SK-N-MC (cell line): ENCODE measurements at regions not wholly inside any gene's neighbourhood (a gene's known extent, or its start where the extent isn't known, plus 50 kb on each side); places are given as distances from the start of the nearest gene placed in this dataset.

Experiments used
- EZH2 ChIP-seq: fragments of 200-600 bp; sonication (generic); IDR thresholded peaks from one replicate; pipeline ENCODE4 v1.6.1; 2017; ENCODE audit warnings: antibody characterized with exemption
- FOXP2 ChIP-seq: optimal IDR thresholded peaks from 2 replicates; pipeline ENCODE3; 2011; ENCODE audit warnings: mild to moderate bottlenecking, moderate library complexity; ENCODE audit not compliant: insufficient read depth; ENCODE audit errors: extremely low read length, control extremely low read depth
- POLR2AphosphoS5 ChIP-seq: IDR thresholded peaks from 2 replicates; pipeline ENCODE4 v1.6.1; 2012; ENCODE audit warnings: mild to moderate bottlenecking, low read depth, low read length, borderline replicate concordance

DNA sequence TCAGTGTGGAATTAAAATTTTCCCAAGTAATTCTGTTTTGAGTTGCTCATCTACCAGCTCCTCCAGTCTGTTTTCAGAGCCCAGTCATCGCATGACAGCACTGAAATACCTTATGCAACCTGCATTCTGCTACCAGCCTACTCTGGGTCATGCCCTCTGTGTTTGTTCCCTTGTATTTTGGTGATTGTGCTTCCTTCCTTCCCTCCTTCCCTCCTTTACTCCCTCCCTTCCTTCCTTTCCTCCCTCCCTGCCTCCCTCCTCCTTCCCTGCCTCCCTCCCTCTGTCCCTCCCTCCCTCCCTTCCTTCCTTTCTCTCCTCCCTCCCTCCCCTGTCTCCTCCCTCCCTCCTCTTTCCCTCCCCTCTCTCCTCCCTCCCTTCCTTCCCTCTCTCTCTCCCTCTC, 289.6 kb downstream of the CDH2 start:
- TF ChIP-seq EZH2 (no peak), POLR2AphosphoS5 (no peak), FOXP2 (no peak)
